ENCODE measurements at regions not wholly inside any gene's neighbourhood (a gene's known extent, or its start where the extent isn't known, plus 50 kb on each side); places are given as distances from the start of the nearest gene placed in this dataset.
"Not testable (repeated sequence)": the region's sequence is repeated elsewhere in the genome, so short reads cannot be mapped to it uniquely, and the experiment has no call there.

DNA sequence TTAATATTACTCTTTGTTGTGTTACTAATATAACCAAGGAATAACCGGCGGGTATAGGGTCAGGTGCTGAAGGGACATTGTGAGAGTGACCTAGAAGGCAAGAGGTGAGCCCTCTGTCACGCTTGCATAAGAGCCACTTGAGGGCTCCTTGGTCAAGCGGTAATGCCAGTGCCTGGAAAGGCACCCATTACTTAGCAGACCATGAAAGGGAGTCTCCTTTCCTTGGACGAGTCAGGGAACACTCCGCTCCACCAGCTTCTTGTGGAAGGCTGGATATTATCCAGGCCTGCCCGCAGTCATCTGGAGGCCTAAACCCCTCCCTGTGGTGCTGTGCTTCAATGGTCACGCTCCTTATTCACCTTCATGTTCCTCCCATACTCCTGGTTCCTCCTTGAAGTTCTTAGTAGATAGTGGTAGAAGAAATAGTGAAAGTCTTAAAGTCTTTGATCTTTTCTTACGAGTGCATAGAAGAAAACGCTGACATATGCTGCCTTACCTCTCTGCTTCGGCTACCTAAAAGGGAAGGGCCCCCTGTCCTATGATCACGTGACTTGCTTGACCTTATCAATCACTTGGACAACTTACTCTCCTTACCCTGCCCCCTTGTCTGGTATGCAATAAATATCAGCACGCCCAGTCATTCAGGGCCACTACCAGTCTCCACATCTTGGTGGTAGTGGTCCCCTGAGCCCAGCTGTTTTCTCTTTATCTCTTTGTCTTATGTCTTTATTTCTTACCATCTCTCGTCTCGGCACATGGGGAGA lies 59.6 kb upstream of the DMRTB1 start:
- TF ChIP-seq POLR2A (IDR thresholded peaks at IDR 0.05; ENCODE audit: low read length); GATA1 (IDR thresholded peaks at IDR 0.05; ENCODE audit: low read depth, low read length): not testable (repeated sequence)

Data from erythroblast (primary cell).